ENCODE measurements at regions not wholly inside any gene's neighbourhood (a gene's known extent, or its start where the extent isn't known, plus 50 kb on each side); places are given as distances from the start of the nearest gene placed in this dataset.
A peak's percentile ranks its signal among the peaks of the same experiment; 100 is the strongest.

GRCh38 chr14:65229748-65230728, 127.7 kb upstream of the MAX start:
- H3K4me2 ChIP-seq = peak overlapping the region; percentile 87
- peak overlapping the region; percentile 81 for H3K27ac ChIP-seq
- peak overlapping the region; percentile 51 for H3K4me3 ChIP-seq
- no peaks in the 10 kb centered on the region for H3K27me3 ChIP-seq
- H4K20me1 ChIP-seq = no peaks in the 10 kb centered on the region
- peaks cover 52% of the 10 kb centered on the region for H3K4me1 ChIP-seq
- no peaks in the 10 kb centered on the region for H3K36me3 ChIP-seq
- TF ChIP-seq Cebpa-rat (IDR thresholded peaks at IDR 0.05) = no peak
- H3K9ac ChIP-seq = peak overlapping the region; percentile 75
- no peaks in the 10 kb centered on the region for H3K9me3 ChIP-seq

- Histone ChIP-seq H3K4me1 (peaks cover 38% of the 10 kb centered on the region), H3K27ac (no peak overlapping the region), H3K9ac (no peak overlapping the region), H3K27me3 (no peaks in the 10 kb centered on the region), H3K36me3 (no peaks in the 10 kb centered on the region), H3K4me3 (no peak overlapping the region), H4K20me1 (no peaks in the 10 kb centered on the region), H3K4me2 (no peak overlapping the region), H3K9me3 (no peaks in the 10 kb centered on the region)
- no peak for TF ChIP-seq Cebpa-rat (IDR thresholded peaks at IDR 0.05)
Observed at GRCh38 chr14:65231286-65231980, 129.1 kb upstream of the MAX start.

- peaks cover 7% of the 10 kb centered on the region for H3K4me1 ChIP-seq
- no peaks in the 10 kb centered on the region for H3K36me3 ChIP-seq
- H3K9ac ChIP-seq = no peak overlapping the region
- no peaks in the 10 kb centered on the region for H3K27me3 ChIP-seq
- H3K4me3 ChIP-seq = no peak overlapping the region
- no peak for TF ChIP-seq Cebpa-rat (IDR thresholded peaks at IDR 0.05)
- no peaks in the 10 kb centered on the region for H3K9me3 ChIP-seq
- H4K20me1 ChIP-seq = no peaks in the 10 kb centered on the region
- no peak overlapping the region for H3K4me2 ChIP-seq
- no peak overlapping the region for H3K27ac ChIP-seq
Observed at GRCh38 chr14:65234752-65235361, 132.5 kb upstream of the MAX start.

- Histone ChIP-seq H3K9me3 (no peaks in the 10 kb centered on the region), H3K27ac (no peak overlapping the region), H3K9ac (no peak overlapping the region), H3K4me1 (no peaks in the 10 kb centered on the region; the same call in 1 of the 2 replicates), H3K4me3 (no peak overlapping the region), H4K20me1 (no peaks in the 10 kb centered on the region), H3K4me2 (no peak overlapping the region), H3K27me3 (no peaks in the 10 kb centered on the region), H3K36me3 (no peaks in the 10 kb centered on the region)
- no peak for TF ChIP-seq Cebpa-rat (IDR thresholded peaks at IDR 0.05)
Observed at GRCh38 chr14:65237023-65237814, 134.9 kb upstream of the MAX start.

- Histone ChIP-seq H3K4me1 (no peaks in the 10 kb centered on the region; the same call in 1 of the 2 replicates), H3K9me3 (no peaks in the 10 kb centered on the region), H3K4me3 (no peak overlapping the region), H3K4me2 (no peak overlapping the region), H3K36me3 (no peaks in the 10 kb centered on the region), H4K20me1 (no peaks in the 10 kb centered on the region), H3K9ac (no peak overlapping the region), H3K27ac (no peak overlapping the region), H3K27me3 (no peaks in the 10 kb centered on the region)
- TF ChIP-seq Cebpa-rat (IDR thresholded peaks at IDR 0.05) = no peak
Observed at GRCh38 chr14:65237941-65238340, 135.6 kb upstream of the MAX start.

- Histone ChIP-seq H3K4me1 (no peaks in the 10 kb centered on the region; the same call in 1 of the 2 replicates), H3K4me3 (no peak overlapping the region), H3K27ac (no peak overlapping the region), H4K20me1 (no peaks in the 10 kb centered on the region), H3K36me3 (no peaks in the 10 kb centered on the region), H3K27me3 (no peaks in the 10 kb centered on the region), H3K9me3 (no peaks in the 10 kb centered on the region), H3K4me2 (no peak overlapping the region), H3K9ac (no peak overlapping the region)
- TF ChIP-seq Cebpa-rat (IDR thresholded peaks at IDR 0.05) = no peak
Observed at GRCh38 chr14:65238456-65238855, 136.1 kb upstream of the MAX start.

GRCh38 chr14:65239143-65239937, 137.0 kb upstream of the MAX start:
- no peak overlapping the region for H3K4me2 ChIP-seq
- H3K4me3 ChIP-seq = no peak overlapping the region
- no peak for TF ChIP-seq Cebpa-rat (IDR thresholded peaks at IDR 0.05)
- H3K27ac ChIP-seq = no peak overlapping the region
- H3K27me3 ChIP-seq = no peaks in the 10 kb centered on the region
- no peaks in the 10 kb centered on the region for H3K36me3 ChIP-seq
- no peaks in the 10 kb centered on the region for H4K20me1 ChIP-seq
- H3K9me3 ChIP-seq = 0 out of 2 replicates have a peak, but pooled peaks cover 1% of the 10 kb centered on the region
- H3K4me1 ChIP-seq = peaks cover 6% of the 10 kb centered on the region
- no peak overlapping the region for H3K9ac ChIP-seq

- Histone ChIP-seq H3K9ac (no peak overlapping the region), H3K27ac (no peak overlapping the region), H3K27me3 (no peaks in the 10 kb centered on the region)
Observed at GRCh38 chr14:65239938-65240296, 137.6 kb upstream of the MAX start.

More at GRCh38 chr14:65239938-65240296, 137.6 kb upstream of the MAX start:
- Histone ChIP-seq H3K4me2 (no peak overlapping the region), H3K9me3 (0 out of 2 replicates have a peak, but pooled peaks cover 4% of the 10 kb centered on the region), H4K20me1 (no peaks in the 10 kb centered on the region), H3K4me3 (no peak overlapping the region), H3K36me3 (no peaks in the 10 kb centered on the region), H3K4me1 (peaks cover 6% of the 10 kb centered on the region)
- no peak for TF ChIP-seq Cebpa-rat (IDR thresholded peaks at IDR 0.05)

Data from BLaER1 (cell line).